ENCODE measurements at regions not wholly inside any gene's neighbourhood (a gene's known extent, or its start where the extent isn't known, plus 50 kb on each side); places are given as distances from the start of the nearest gene placed in this dataset.

DNA sequence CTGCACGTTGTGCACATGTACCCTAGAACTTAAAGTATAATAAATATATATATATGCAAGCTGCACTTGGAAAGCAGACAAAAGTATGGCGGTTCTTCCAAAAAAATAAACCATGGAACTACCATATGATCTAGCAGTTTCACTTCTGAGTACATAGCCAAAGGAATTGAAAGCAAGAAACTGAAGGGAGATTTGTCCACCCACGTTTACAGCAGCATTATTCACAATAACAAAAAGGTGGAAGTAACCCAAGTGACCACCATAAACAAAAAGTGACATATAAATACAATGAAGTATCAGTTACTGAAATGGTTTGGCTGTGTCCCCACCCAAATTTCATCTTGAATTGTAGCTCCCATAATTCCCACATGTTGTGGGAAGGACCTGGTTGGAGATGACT is 525.3 kb upstream of the CELF2 start:
- DNase-seq (ENCODE audit: low read depth) = no peak
- no peak overlapping the region for H3K4me3 ChIP-seq (ENCODE audit: low read depth, low read length)
- TF ChIP-seq CTCF (IDR thresholded peaks at IDR 0.05; ENCODE audit: low read depth, low read length, missing control alignments) = no peak

DNA sequence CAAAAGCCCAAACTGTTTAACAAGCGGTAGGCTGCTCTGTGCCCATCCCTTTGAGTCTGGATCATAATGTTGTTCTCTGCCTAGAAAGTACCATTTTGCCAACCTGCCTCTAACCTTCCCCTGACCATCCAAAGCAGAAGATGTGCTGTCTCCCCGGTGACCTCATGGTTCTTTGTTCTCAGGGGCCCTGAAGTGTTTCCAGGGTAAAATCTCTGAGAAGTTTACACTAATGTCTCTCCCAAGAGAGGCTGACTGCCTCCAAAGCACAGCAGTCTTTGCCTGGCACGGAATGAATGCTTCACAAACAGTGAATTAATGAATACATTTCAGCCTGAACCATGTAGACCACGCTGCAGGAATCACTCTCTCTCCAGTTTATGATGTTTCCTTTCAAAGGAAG is 523.8 kb upstream of the CELF2 start:
- TF ChIP-seq CTCF (IDR thresholded peaks at IDR 0.05; ENCODE audit: low read depth, low read length, missing control alignments) = no peak
- no peak for DNase-seq (ENCODE audit: low read depth)
- no peak overlapping the region for H3K4me3 ChIP-seq (ENCODE audit: low read depth, low read length)

DNA sequence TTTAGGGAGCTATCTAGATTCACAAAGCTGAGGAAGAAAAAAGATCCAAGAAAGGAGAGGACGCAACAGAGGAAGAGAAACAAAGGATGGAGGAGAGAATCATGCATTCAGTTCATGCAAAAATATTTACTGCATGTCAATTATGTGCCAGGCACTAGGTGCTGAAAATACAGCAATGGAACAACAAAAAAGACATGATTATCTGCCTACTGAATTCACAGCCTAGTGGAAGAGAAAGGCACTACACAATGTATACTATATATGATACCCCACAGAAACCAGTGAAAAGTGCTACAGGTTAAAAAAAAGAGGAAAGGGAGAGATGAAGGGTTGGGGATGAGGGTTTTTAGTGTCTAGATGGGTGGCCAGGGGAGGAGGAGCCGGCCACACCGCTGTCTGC is 520.4 kb upstream of the CELF2 start:
- TF ChIP-seq CTCF (IDR thresholded peaks at IDR 0.05; ENCODE audit: low read depth, low read length, missing control alignments) = peak; percentile 16
- no peak overlapping the region for H3K4me3 ChIP-seq (ENCODE audit: low read depth, low read length)
- DNase-seq (ENCODE audit: low read depth) = no peak

GRCh38 chr10:10498781-10499180 is 518.9 kb upstream of the CELF2 start:
- no peak for DNase-seq (ENCODE audit: low read depth)
- TF ChIP-seq CTCF (IDR thresholded peaks at IDR 0.05; ENCODE audit: low read depth, low read length, missing control alignments) = no peak
- H3K4me3 ChIP-seq (ENCODE audit: low read depth, low read length) = no peak overlapping the region

DNA sequence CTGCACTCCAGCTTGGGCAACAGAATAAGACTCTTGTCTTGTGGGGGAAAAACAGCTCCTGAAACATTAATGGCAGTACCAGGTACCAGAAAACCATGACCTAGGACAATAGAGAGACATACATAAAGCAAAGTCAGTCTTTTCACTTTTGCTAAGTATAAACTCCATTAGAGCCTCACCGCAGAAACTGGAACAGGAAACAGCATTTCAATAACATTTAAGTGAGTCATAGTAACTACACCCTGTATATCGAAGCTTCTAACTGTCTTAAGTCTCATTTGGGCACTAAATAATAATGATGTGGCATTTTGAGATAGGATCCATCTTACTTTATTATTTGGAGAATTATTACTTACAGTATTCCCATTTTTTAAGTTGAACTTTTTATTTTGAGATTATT is 517.8 kb upstream of the CELF2 start:
- H3K4me3 ChIP-seq (ENCODE audit: low read depth, low read length) = no peak overlapping the region
- no peak for TF ChIP-seq CTCF (IDR thresholded peaks at IDR 0.05; ENCODE audit: low read depth, low read length, missing control alignments)
- DNase-seq (ENCODE audit: low read depth) = no peak

GRCh38 chr10:10500937-10501336 is 516.7 kb upstream of the CELF2 start:
- H3K4me3 ChIP-seq (ENCODE audit: low read depth, low read length) = no peak overlapping the region
- DNase-seq (ENCODE audit: low read depth) = no peak
- no peak for TF ChIP-seq CTCF (IDR thresholded peaks at IDR 0.05; ENCODE audit: low read depth, low read length, missing control alignments)

DNA sequence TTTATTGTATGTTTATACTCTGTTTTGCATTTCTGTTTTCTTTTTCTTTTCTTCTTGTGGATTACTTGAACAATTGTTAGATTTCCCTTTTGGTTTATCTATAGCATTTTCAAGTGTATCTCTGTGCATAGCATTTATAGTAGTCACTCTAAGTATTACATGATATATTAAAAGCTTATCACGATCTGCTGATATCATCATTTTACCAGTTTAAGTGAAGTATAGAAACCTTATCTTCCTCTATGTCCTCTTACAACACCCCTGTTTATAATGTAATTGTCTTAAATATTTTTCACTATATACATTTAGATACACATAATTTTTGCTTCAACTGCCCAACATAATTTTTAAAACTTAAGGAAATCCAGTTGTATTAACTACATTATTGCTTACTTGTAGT is 513.9 kb upstream of the CELF2 start:
- no peak for DNase-seq (ENCODE audit: low read depth)
- TF ChIP-seq CTCF (IDR thresholded peaks at IDR 0.05; ENCODE audit: low read depth, low read length, missing control alignments) = no peak
- H3K4me3 ChIP-seq (ENCODE audit: low read depth, low read length) = no peak overlapping the region
